HepG2 (cell line): ENCODE measurements at regions not wholly inside any gene's neighbourhood (a gene's known extent, or its start where the extent isn't known, plus 50 kb on each side); places are given as distances from the start of the nearest gene placed in this dataset.

Source experiments
- ATAC-seq: fragments of 200-7000 bp; cut with Tn5 transposase; 3 replicates; pipeline ENCODE4 v1.9.1; 2020; ENCODE audit warnings: mild to moderate bottlenecking, moderate library complexity
- BruUV-seq: library from RNA; stranded (reverse); fragments of 400-500 nt; replicated peaks from 2 replicates; lab custom pipeline; 2021; lab: Mats Ljungman, UMichigan
- CTCF ChIA-PET: fragments of 300-600 bp; formaldehyde crosslinking; extraction: SDS; loops from one replicate; lab custom pipeline; 2021; ENCODE audit warnings: low total read pairs, inconsistent platforms, low intra/inter-chr PET ratio; lab: Yijun Ruan, JAX
- POLR2A ChIA-PET: fragments of 350-600 bp; sonication (Branson Sonifier 250); formaldehyde crosslinking; loops from one replicate; lab custom pipeline; 2020; ENCODE audit warnings: antibody characterized with exemption, inconsistent platforms; lab: Yijun Ruan, JAX
- DNase-seq: peaks from one replicate; pipeline ENCODE4 v3.0.0-alpha.2; 2015; ENCODE audit warnings: low spot score
- FAIRE-seq: peaks from 3 replicates; lab custom pipeline; 2011; peaks lifted over from hg19 to GRCh38; lab: Jason Lieb, UNC
- H2AFZ ChIP-seq: one replicate; pipeline ENCODE4 v1.6.1; 2011; ENCODE audit warnings: low read length, inconsistent platforms
- H3K27ac ChIP-seq: fragments of 300-600 bp; 3 replicates; pipeline ENCODE4 v1.8.0; 2011; ENCODE audit warnings: mixed run types, mild to moderate bottlenecking, mixed read lengths, low read length, inconsistent platforms; ENCODE audit not compliant: insufficient read depth; ENCODE audit errors: extremely low read length
- H3K27me3 ChIP-seq, 2 experiments: fragments of 200-600 bp in 1 of 2; 2 replicates in 1 of 2; 3 replicates in 1 of 2; pipeline versions ENCODE4 v1.6.0 to v1.8.0; 2011; ENCODE audit warnings: low read length in 2 of 2, mild to moderate bottlenecking in 2 of 2, moderate library complexity in 2 of 2, inconsistent platforms in 1 of 2; ENCODE audit not compliant: insufficient read depth in 2 of 2, control insufficient read depth in 1 of 2
- H3K36me3 ChIP-seq, 2 experiments: fragments of 200-600 bp in 1 of 2; replicated peaks in 1 of 2; 2 replicates in 1 of 2; 3 replicates in 1 of 2; pipeline versions ENCODE4 v1.5.1 to v1.8.0; 2011; ENCODE audit warnings: low read length in 2 of 2, inconsistent platforms in 1 of 2; ENCODE audit not compliant: insufficient read depth in 2 of 2, control insufficient read depth in 1 of 2
- H3K4me1 ChIP-seq: 2 replicates; pipeline ENCODE4 v1.5.1; 2012; ENCODE audit warnings: low read length, inconsistent platforms; ENCODE audit not compliant: insufficient read depth
- H3K4me2 ChIP-seq: 2 replicates; pipeline ENCODE4 v1.6.0; 2011; ENCODE audit warnings: low read depth, low read length, inconsistent platforms
- H3K4me3 ChIP-seq, 3 experiments: fragments of 200-600 bp in 1 of 3; sonication (generic), shearing (Covaris generic) in 1 of 3; replicated peaks in 1 of 3; 2 replicates each; pipeline ENCODE4 v1.5.1; 2011 to 2016; ENCODE audit warnings: low read length in 3 of 3, inconsistent platforms in 2 of 3, low read depth in 2 of 3, mild to moderate bottlenecking in 2 of 3, control low read depth in 1 of 3, mixed read lengths in 1 of 3; ENCODE audit not compliant: insufficient read depth in 1 of 3
- H3K79me2 ChIP-seq: one replicate; pipeline ENCODE4 v1.6.1; 2011; ENCODE audit warnings: low read length, inconsistent platforms; ENCODE audit not compliant: insufficient read depth
- H3K9ac ChIP-seq: 2 replicates; pipeline ENCODE4 v1.6.0; 2011; ENCODE audit warnings: mild to moderate bottlenecking, low read depth, low read length, inconsistent platforms; ENCODE audit not compliant: insufficient read depth
- H3K9me3 ChIP-seq: 2 replicates; pipeline ENCODE4 v1.5.1; 2012; ENCODE audit warnings: mild to moderate bottlenecking, low read length
- H4K20me1 ChIP-seq: 2 replicates; pipeline ENCODE4 v1.6.0; 2011; ENCODE audit warnings: inconsistent platforms, mild to moderate bottlenecking, low read length, moderate library complexity; ENCODE audit not compliant: insufficient read depth
- AHR ChIP-seq: IDR thresholded peaks from 2 replicates; pipeline ENCODE4 v1.6.1; 2018; ENCODE audit warnings: missing genetic modification reagents, missing compliant biosample characterization
- CC2D1A ChIP-seq: sonication (generic); formaldehyde crosslinking; IDR thresholded peaks from 2 replicates; pipeline ENCODE4 v1.8.1; 2023; ENCODE audit warnings: mild to moderate bottlenecking, missing genetic modification reagents
- HBP1 ChIP-seq: IDR thresholded peaks from 2 replicates; pipeline ENCODE4 v1.6.1; 2016; ENCODE audit warnings: low read depth, control low read depth
- HIVEP1 ChIP-seq: sonication (generic); formaldehyde crosslinking; IDR thresholded peaks from 2 replicates; pipeline ENCODE4 v1.4.0; 2020; ENCODE audit warnings: mild to moderate bottlenecking, missing genetic modification reagents
- MLLT10 ChIP-seq: sonication (generic); formaldehyde crosslinking; IDR thresholded peaks from 2 replicates; pipeline ENCODE4 v1.4.0; 2020; ENCODE audit warnings: missing genetic modification reagents
- NFATC3 ChIP-seq: sonication (generic); formaldehyde crosslinking; IDR thresholded peaks from 2 replicates; pipeline ENCODE4 v1.5.1; 2020; ENCODE audit warnings: mild to moderate bottlenecking, missing genetic modification reagents
- NFE2L2 ChIP-seq: fragments of 150-350 bp; IDR thresholded peaks from 2 replicates; pipeline ENCODE4 v1.6.1; 2014; ENCODE audit warnings: low read length
- PRPF4 ChIP-seq: fragments of 200-400 bp; formaldehyde crosslinking; IDR thresholded peaks from 2 replicates; pipeline ENCODE4 v1.6.1; 2016; ENCODE audit warnings: low read length, low read depth; ENCODE audit not compliant: poor library complexity, severe bottlenecking
- SMYD3 ChIP-seq: sonication (generic); formaldehyde crosslinking; IDR thresholded peaks from 2 replicates; pipeline ENCODE4 v1.8.1; 2023; ENCODE audit warnings: mild to moderate bottlenecking, missing genetic modification reagents
- SRY ChIP-seq: sonication (generic); formaldehyde crosslinking; IDR thresholded peaks from 2 replicates; pipeline ENCODE4 v1.8.0; 2022; ENCODE audit warnings: mild to moderate bottlenecking, missing genetic modification reagents
- THAP8 ChIP-seq: sonication (generic); formaldehyde crosslinking; IDR thresholded peaks from 2 replicates; pipeline ENCODE4 v1.5.1; 2020; ENCODE audit warnings: missing genetic modification reagents, mild to moderate bottlenecking, borderline replicate concordance
- ZBTB1 ChIP-seq: sonication (generic); formaldehyde crosslinking; IDR thresholded peaks from 2 replicates; pipeline ENCODE4 v1.4.0; 2020; ENCODE audit warnings: missing genetic modification reagents, borderline replicate concordance
- ZNF414 ChIP-seq: sonication (generic); formaldehyde crosslinking; IDR thresholded peaks from 2 replicates; pipeline ENCODE4 v1.5.0; 2020; ENCODE audit warnings: missing genetic modification reagents
- ZNF674 ChIP-seq: sonication (generic); formaldehyde crosslinking; IDR thresholded peaks from 2 replicates; pipeline ENCODE4 v1.5.0; 2020; ENCODE audit warnings: low read depth, mild to moderate bottlenecking, missing genetic modification reagents
- WGBS: methylation state at CpG from one replicate; pipeline ENCODE4 v1.1.6; 2017; ENCODE audit warnings: low lambda C conversion rate; 5-methylcytosine and 5-hydroxymethylcytosine counted together
- in situ Hi-C: cut with HindIII; loops from 2 replicates; pipeline ENCODE4 v1.10.0; 2017; ENCODE audit warnings: low pct_unique_long_range_greater_than_20kb; ENCODE audit not compliant: extremely low pct_ligation_motif_present
- intact Hi-C: fragments of 100-400 bp; cut with micrococcal nuclease; formaldehyde crosslinking; loops from one replicate; pipeline ENCODE4 v1.10.0; 2022; ENCODE audit not compliant: unreplicated experiment
- TF ChIP-seq, protein P1 (sequence below): sonication (generic); formaldehyde crosslinking; IDR thresholded peaks from 2 replicates; pipeline ENCODE4 v1.5.1; 2020; ENCODE audit warnings: mild to moderate bottlenecking, missing genetic modification reagents, moderate library complexity

- TF ChIP-seq SRY (CRISPR knock-in tag) (no peak), NFE2L2 (no peak), ZNF414 (CRISPR knock-in tag) (no peak)
- TF ChIP-seq, protein P1, sequence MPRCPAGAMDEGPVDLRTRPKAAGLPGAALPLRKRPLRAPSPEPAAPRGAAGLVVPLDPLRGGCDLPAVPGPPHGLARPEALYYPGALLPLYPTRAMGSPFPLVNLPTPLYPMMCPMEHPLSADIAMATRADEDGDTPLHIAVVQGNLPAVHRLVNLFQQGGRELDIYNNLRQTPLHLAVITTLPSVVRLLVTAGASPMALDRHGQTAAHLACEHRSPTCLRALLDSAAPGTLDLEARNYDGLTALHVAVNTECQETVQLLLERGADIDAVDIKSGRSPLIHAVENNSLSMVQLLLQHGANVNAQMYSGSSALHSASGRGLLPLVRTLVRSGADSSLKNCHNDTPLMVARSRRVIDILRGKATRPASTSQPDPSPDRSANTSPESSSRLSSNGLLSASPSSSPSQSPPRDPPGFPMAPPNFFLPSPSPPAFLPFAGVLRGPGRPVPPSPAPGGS (CRISPR knock-in tag), result no peak
- no peak overlapping the region for H3K4me2 ChIP-seq
- no peak overlapping the region for H3K9ac ChIP-seq
- intact Hi-C loops, result no loop called here
- ChIA-PET CTCF (no interaction called here), POLR2A (no interaction called here)
- WGBS, result 90% methylated on average over 2 of the region's 2 CpGs
- H3K79me2 ChIP-seq, result no peaks in the 10 kb centered on the region
- H3K27me3 ChIP-seq, result no peaks in the 10 kb centered on the region
- FAIRE-seq (no peak), ATAC-seq (no peak), DNase-seq (no peak)
- in situ Hi-C loops, result no loop called here
- H3K4me3 ChIP-seq, result no peak overlapping the region
- peaks cover 36% of the 10 kb centered on the region for H3K9me3 ChIP-seq
- no peak overlapping the region for H3K27ac ChIP-seq
- H2AFZ ChIP-seq, result no peak overlapping the region
- H3K4me1 ChIP-seq, result no peaks in the 10 kb centered on the region
- no TSS peak for BruUV-seq
- no peaks in the 10 kb centered on the region for H3K36me3 ChIP-seq
- H4K20me1 ChIP-seq, result no peaks in the 10 kb centered on the region
Measured at GRCh38 chr1:208688656-208689315, 444.6 kb upstream of the PLXNA2 start.

DNA sequence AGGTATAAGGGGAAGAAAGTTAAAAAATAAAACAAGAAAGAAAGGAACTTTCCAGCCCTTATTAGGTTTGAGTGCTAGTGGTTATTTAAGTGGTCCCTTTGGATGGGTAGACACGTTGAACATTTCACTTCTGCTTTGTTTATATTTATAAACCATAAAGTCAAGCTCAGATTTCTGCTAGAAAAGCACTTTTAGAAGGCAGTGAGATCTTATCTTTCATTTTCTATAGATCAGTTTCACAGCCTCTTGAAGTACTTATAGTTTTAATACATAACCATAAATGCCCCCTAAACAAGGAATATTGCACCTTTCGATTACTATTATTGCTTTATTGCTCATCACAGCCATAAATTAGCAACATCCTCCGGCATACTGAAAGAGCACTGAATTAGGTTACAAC, 446.8 kb upstream of the PLXNA2 start:
- H3K27ac ChIP-seq, result no peak overlapping the region
- WGBS, result 4% methylated on average over 3 of the region's 3 CpGs
- H3K79me2 ChIP-seq, result no peaks in the 10 kb centered on the region
- no peaks in the 10 kb centered on the region for H4K20me1 ChIP-seq
- H3K9ac ChIP-seq, result no peak overlapping the region
- H3K36me3 ChIP-seq, result no peaks in the 10 kb centered on the region
- no peaks in the 10 kb centered on the region for H3K4me1 ChIP-seq
- DNase-seq (no peak), ATAC-seq (no peak), FAIRE-seq (no peak)
- intact Hi-C loops (no loop called here), in situ Hi-C loops (no loop called here)
- H3K4me2 ChIP-seq, result no peak overlapping the region
- H3K4me3 ChIP-seq, result no peak overlapping the region
- H3K27me3 ChIP-seq, result no peaks in the 10 kb centered on the region
- ChIA-PET POLR2A (no interaction called here), CTCF (no interaction called here)
- no TSS peak for BruUV-seq
- peaks cover 31% of the 10 kb centered on the region for H3K9me3 ChIP-seq
- H2AFZ ChIP-seq, result no peak overlapping the region
- TF ChIP-seq MLLT10 (CRISPR knock-in tag) (no peak), HIVEP1 (CRISPR knock-in tag) (no peak), AHR (no peak), CC2D1A (no peak), HBP1 (no peak), PRPF4 (no peak), ZNF674 (no peak), SMYD3 (no peak), ZBTB1 (no peak), NFATC3 (CRISPR knock-in tag) (no peak), THAP8 (CRISPR knock-in tag) (no peak)
